ENCODE measurements at regions not wholly inside any gene's neighbourhood (a gene's known extent, or its start where the extent isn't known, plus 50 kb on each side); places are given as distances from the start of the nearest gene placed in this dataset.

GRCh38 chr2:35871672-35872071 is 483.9 kb upstream of the CRIM1 start:
- Histone ChIP-seq H3K9me3 (no peaks in the 10 kb centered on the region; the same call in 1 of the 2 replicates), H3K4me1 (no peaks in the 10 kb centered on the region), H3K36me3 (ENCODE audit: control insufficient read depth, insufficient read depth, low read length) (no peaks in the 10 kb centered on the region), H3K27me3 (replicated peaks; ENCODE audit: control insufficient read depth, insufficient read depth, low read length) (no peaks in the 10 kb centered on the region), H3K4me3 (ENCODE audit: low read depth, low read length) (no peak overlapping the region)
- CTCF ChIA-PET = interaction anchor here (0.8 to 1.3 kb wide), 2 partner anchors 268 to 450 kb away, joined by 3 to 6 read pairs; no protein-coding TSS in a partner anchor
- Mint-ChIP-seq H3K27ac (ENCODE audit: unreplicated experiment) (no peak overlapping the region), H3K36me3 (ENCODE audit: insufficient read depth, unreplicated experiment) (no peaks in the 10 kb centered on the region), H3K4me3 (ENCODE audit: unreplicated experiment) (no peak overlapping the region), H3K27me3 (ENCODE audit: insufficient read depth, unreplicated experiment) (no peaks in the 10 kb centered on the region), H3K4me1 (ENCODE audit: low read depth, unreplicated experiment) (no peaks in the 10 kb centered on the region), H3K9me3 (ENCODE audit: unreplicated experiment) (no peaks in the 10 kb centered on the region)
- TF ChIP-seq CTCF (IDR thresholded peaks at IDR 0.05; ENCODE audit: insufficient read depth in 1 of 2, low read depth in 1 of 2, low read length in 1 of 2, severe bottlenecking in 1 of 2, unreplicated experiment in 1 of 2) = peak; percentile 64 to 66
- intact Hi-C loops (cut with micrococcal nuclease; ENCODE audit: unreplicated experiment) = loop anchor here (1.0 to 10.0 kb wide), 4 partner anchors 323 to 913 kb away; no protein-coding TSS in a partner anchor
- BruUV-seq (replicated peaks) = no TSS peak
- POLR2A ChIA-PET = no interaction called here
- DNase-seq = peak in 1 of 2 experiments; percentile 25

GRCh38 chr2:35870713-35871112 is 484.9 kb upstream of the CRIM1 start:
- no peak for DNase-seq
- Mint-ChIP-seq H3K9me3 (ENCODE audit: unreplicated experiment) (no peaks in the 10 kb centered on the region), H3K36me3 (ENCODE audit: insufficient read depth, unreplicated experiment) (no peaks in the 10 kb centered on the region), H3K4me3 (ENCODE audit: unreplicated experiment) (no peak overlapping the region), H3K27me3 (ENCODE audit: insufficient read depth, unreplicated experiment) (peaks cover under 1% of the 10 kb centered on the region), H3K4me1 (ENCODE audit: low read depth, unreplicated experiment) (no peaks in the 10 kb centered on the region), H3K27ac (ENCODE audit: unreplicated experiment) (no peak overlapping the region)
- CTCF ChIA-PET = no interaction called here
- Histone ChIP-seq H3K4me3 (ENCODE audit: low read depth, low read length) (no peak overlapping the region), H3K9me3 (no peaks in the 10 kb centered on the region; the same call in 1 of the 2 replicates), H3K36me3 (ENCODE audit: control insufficient read depth, insufficient read depth, low read length) (no peaks in the 10 kb centered on the region), H3K4me1 (no peaks in the 10 kb centered on the region), H3K27me3 (replicated peaks; ENCODE audit: control insufficient read depth, insufficient read depth, low read length) (no peaks in the 10 kb centered on the region)
- no TSS peak for BruUV-seq (replicated peaks)
- TF ChIP-seq CTCF (IDR thresholded peaks at IDR 0.05; ENCODE audit: insufficient read depth in 1 of 2, low read depth in 1 of 2, low read length in 1 of 2, severe bottlenecking in 1 of 2, unreplicated experiment in 1 of 2) = no peak
- intact Hi-C loops (cut with micrococcal nuclease; ENCODE audit: unreplicated experiment) = loop anchor here (1.0 to 10.0 kb wide), 4 partner anchors 324 to 914 kb away; no protein-coding TSS in a partner anchor
- POLR2A ChIA-PET = no interaction called here

- H3K27me3 Mint-ChIP-seq (ENCODE audit: insufficient read depth, unreplicated experiment) = peaks cover 9% of the 10 kb centered on the region
- Histone ChIP-seq H3K9me3 (no peaks in the 10 kb centered on the region; the same call in 1 of the 2 replicates), H3K4me3 (ENCODE audit: low read depth, low read length) (no peak overlapping the region), H3K27me3 (replicated peaks; ENCODE audit: control insufficient read depth, insufficient read depth, low read length) (no peaks in the 10 kb centered on the region), H3K4me1 (no peaks in the 10 kb centered on the region), H3K36me3 (ENCODE audit: control insufficient read depth, insufficient read depth, low read length) (no peaks in the 10 kb centered on the region)
- no peak overlapping the region for H3K27ac Mint-ChIP-seq (ENCODE audit: unreplicated experiment)
- no peak for DNase-seq
- TF ChIP-seq CTCF (IDR thresholded peaks at IDR 0.05; ENCODE audit: insufficient read depth in 1 of 2, low read depth in 1 of 2, low read length in 1 of 2, severe bottlenecking in 1 of 2, unreplicated experiment in 1 of 2) = no peak
- intact Hi-C loops (cut with micrococcal nuclease; ENCODE audit: unreplicated experiment) = no loop called here
- H3K9me3 Mint-ChIP-seq (ENCODE audit: unreplicated experiment) = no peaks in the 10 kb centered on the region
- H3K4me3 Mint-ChIP-seq (ENCODE audit: unreplicated experiment) = no peak overlapping the region
- H3K4me1 Mint-ChIP-seq (ENCODE audit: low read depth, unreplicated experiment) = no peaks in the 10 kb centered on the region
- ChIA-PET POLR2A (no interaction called here), CTCF (no interaction called here)
- H3K36me3 Mint-ChIP-seq (ENCODE audit: insufficient read depth, unreplicated experiment) = no peaks in the 10 kb centered on the region
- no TSS peak for BruUV-seq (replicated peaks)
Observed at GRCh38 chr2:35864141-35864540, 491.4 kb upstream of the CRIM1 start.

Data from Caco-2 (cell line).